ENCODE measurements at regions not wholly inside any gene's neighbourhood (a gene's known extent, or its start where the extent isn't known, plus 50 kb on each side); places are given as distances from the start of the nearest gene placed in this dataset.
A peak's percentile ranks its signal among the peaks of the same experiment; 100 is the strongest.
"Not testable (repeated sequence)": the region's sequence is repeated elsewhere in the genome, so short reads cannot be mapped to it uniquely, and the experiment has no call there.

- DNase-seq (ENCODE audit: low spot score) = no peak
These were observed 142.8 kb downstream of the DLL1 start for GRCh38 chr6:170147832-170148708.

DNA sequence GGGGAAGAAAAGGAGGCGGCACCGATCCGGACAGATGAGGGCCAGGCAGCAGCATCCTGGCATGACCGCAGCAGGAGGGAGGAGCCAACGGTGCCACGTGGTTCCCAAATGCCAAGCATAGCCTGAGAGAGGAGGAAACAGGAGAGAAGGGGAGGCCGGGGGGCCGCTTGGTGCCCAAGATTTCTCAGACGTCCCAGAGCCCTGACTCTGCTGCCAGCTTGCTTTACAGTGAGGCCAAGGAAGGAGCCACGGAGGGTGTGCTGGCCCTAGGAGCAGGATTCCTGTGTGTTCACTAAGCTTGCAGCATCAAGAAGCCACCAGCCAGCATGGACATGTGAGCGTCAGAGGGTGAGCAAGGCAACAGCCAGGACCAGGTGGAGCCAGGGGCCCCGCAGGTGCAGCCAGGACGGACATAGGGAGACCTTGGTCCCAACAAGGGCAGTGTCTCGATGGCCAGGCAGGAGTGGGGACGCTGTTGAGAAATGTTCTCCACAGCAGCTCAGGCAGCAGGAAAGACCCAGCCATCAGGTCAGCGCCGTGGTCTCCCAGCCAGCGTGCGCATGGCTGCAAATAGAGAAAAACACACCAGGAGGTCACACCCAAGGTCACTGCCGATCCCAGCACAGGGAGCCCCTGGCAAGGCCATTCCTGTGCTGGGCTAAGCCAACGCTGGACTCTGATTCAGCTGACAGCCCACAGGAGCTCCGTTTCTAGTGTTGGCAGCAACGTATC is 143.7 kb downstream of the DLL1 start:
- DNase-seq (ENCODE audit: low spot score) = peak; percentile 60

- DNase-seq (ENCODE audit: low spot score) = no peak
These were observed 144.2 kb downstream of the DLL1 start for GRCh38 chr6:170146640-170147039.

GRCh38 chr6:170146131-170146530 is 144.7 kb downstream of the DLL1 start:
- not testable (repeated sequence) for DNase-seq (ENCODE audit: low spot score)

GRCh38 chr6:170145716-170146115 is 145.2 kb downstream of the DLL1 start:
- DNase-seq (ENCODE audit: low spot score) = not testable (repeated sequence)

GRCh38 chr6:170145272-170145592 is 145.6 kb downstream of the DLL1 start:
- DNase-seq (ENCODE audit: low spot score) = no peak

GRCh38 chr6:170144571-170145271 is 146.2 kb downstream of the DLL1 start:
- no peak for DNase-seq (ENCODE audit: low spot score)

DNA sequence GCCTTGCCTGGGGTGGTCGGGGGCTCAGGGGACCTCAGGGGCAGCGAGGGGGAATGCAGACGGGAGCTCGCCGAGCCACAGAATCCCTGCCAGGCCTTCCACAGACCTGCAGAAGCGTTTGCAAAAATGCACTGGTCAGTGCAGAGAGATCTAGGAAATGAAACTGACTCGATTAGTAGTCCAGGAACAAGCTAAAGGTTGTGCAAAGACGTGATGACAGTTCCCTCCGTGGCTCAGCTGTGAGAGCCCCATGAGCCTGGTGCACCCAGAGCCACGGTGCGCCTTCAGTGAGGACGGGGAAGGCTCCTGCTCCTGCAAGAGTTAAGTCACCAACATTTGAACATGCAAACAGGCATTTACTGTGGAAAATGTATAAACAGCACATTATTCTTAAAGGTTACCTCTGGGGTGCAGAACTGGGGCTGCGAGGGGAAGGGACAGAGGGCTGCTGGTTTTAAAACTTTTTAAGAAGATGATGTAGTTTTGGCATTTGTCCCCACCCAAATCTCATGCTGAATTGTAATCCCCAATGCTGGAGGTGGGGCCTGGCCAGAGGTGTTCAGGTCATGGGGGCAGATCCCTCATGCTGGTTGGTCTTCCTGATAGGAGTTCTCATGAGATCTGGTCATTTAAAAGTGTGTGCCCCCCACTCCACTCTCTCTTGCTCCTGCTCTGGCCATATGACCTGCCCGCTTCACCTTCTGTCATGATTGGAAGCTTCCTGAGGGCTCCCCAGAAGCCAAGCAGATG is 147.3 kb downstream of the DLL1 start:
- DNase-seq (ENCODE audit: low spot score) = no peak

DNA sequence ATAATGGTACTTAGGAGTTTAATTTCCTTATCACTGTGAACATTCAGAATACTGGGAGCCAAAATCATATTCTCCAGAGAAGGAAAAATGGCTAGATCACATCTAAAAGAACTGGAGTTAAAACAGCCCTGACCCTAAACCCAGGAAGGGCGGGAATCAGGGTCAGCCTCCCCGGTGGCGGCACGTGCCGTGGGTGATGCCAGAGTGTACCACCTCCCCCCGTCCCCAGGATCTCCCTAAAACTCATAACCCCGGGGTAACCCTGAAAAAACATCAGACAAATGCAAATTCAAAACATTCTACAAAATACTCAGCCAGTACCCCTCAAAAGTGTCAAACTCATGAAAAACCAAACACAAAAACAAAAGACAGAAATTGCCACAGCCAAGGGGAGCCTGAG is 148.3 kb downstream of the DLL1 start:
- DNase-seq (ENCODE audit: low spot score) = no peak

DNA sequence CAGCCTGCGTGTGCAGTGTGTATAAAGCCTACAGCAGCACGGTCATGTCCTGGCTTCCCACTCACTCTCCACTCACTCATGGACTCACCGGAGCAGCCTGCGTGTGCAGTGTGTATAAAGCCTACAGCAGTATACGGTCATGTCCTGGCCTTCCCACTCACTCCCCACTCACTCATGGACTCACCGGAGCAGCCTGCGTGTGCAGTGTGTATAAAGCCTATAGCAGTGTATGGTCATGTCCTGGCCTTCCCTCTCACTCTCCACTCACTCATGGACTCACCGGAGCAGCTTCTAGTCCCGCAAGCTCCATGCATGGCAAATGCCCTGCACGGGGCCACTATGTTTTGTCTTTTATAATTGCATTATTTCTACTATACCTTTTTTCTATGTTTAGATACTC is 149.8 kb downstream of the DLL1 start:
- DNase-seq (ENCODE audit: low spot score) = not testable (repeated sequence)

DNA sequence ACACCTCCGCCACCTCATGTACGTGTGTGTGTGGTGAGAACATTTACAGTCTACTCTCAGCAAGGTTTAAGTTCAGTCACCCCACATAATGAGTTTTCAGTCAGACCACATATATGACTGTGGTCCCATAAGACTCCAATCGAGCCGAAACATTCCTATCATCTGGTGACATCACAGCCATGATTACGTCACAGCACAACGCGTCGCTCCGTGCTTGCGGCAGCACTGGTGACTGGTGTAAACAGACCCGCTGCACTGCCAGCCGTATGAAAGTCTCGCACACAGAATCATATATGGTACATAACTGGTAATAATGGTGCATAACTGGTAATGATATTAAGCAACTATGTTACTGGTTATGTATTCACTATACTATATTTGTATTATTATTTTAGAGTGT is 150.7 kb downstream of the DLL1 start:
- no peak for DNase-seq (ENCODE audit: low spot score)

GRCh38 chr6:170139531-170139930 is 151.3 kb downstream of the DLL1 start:
- no peak for DNase-seq (ENCODE audit: low spot score)

- not testable (repeated sequence) for DNase-seq (ENCODE audit: low spot score)
These were observed 151.8 kb downstream of the DLL1 start for GRCh38 chr6:170139046-170139445.

DNA sequence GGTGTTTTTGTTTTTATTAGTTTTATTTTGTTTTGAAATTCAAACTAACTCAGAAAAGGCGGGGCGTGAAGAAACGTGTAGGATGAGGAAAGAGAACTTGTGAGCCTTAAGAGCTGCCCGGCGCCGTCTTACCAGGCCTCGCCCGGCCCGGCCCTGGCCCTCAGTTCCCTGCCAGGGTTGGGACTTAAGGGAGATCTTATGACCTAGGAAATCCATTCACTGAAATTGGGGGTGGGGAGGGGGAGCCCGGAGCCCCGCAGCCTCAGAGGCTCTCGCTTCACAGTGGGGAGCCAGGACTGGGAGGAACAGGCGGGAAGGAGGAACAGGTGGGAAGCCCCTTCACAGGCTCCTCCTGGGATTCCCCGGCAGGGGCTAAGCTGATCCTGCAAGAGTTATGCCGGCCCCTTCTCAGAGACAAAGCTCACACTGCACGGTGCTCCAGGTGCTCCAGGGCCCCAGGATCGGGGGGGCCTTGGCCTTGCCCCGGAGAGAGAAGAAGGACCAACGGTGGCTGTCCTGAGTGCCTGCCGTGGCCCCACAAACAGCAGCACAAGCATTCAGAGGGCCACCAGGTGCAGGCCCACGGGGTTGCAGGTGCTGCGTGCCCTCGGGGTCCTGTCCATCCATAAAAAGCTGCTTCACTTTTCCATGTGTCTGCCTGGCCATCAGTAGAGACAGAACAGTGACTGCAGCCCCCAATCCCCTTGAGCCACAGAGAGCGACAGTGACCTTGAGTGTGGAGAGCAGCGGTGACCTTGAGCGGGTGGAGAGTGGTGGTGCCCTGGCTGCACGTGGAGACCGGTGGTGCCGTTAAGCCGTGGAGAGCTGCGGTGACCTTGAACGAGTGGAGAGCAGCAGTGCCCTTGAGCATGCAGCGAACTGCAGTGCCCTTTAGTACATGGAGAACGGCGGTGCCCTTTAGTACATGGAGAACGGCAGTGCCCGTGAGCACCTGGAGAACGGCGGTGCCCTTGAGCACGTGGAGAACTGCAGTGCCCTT is 152.7 kb downstream of the DLL1 start:
- no peak for DNase-seq (ENCODE audit: low spot score)

DNA sequence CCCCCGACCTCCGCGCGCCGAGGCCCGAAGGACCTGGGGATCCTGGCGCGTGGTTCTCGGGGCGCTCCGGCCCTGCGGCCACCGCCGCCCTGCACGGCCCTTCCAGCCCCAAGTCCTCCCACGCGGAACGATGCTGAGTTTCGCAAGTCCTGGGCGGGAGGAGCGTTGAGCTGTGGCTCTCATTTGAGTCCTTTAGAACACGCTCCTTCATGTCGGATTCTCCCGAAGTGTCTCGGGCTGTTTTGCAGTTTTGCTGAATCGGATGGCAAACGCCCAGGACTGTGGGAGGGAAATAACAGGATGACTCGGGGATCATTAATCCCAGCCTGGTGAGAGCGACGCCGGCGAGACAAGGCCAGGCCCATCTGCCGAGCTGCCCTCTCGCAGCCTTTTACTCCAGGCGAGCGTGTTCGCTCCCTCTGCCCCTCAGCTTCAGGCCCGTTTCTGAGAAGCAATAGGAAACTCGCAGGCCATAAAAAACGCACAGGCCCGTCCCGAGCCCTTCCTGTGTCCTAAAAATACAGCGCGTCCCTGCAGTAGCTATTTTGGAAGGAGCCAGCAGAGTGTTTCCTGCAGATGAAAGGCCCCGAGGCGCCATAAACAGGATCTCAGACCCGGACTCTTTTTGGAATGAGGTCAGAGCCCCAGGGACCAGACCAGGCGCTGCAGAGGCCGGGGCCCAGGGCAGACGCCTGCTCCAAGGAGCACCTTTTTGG is 153.5 kb downstream of the DLL1 start:
- DNase-seq (ENCODE audit: low spot score) = no peak

DNA sequence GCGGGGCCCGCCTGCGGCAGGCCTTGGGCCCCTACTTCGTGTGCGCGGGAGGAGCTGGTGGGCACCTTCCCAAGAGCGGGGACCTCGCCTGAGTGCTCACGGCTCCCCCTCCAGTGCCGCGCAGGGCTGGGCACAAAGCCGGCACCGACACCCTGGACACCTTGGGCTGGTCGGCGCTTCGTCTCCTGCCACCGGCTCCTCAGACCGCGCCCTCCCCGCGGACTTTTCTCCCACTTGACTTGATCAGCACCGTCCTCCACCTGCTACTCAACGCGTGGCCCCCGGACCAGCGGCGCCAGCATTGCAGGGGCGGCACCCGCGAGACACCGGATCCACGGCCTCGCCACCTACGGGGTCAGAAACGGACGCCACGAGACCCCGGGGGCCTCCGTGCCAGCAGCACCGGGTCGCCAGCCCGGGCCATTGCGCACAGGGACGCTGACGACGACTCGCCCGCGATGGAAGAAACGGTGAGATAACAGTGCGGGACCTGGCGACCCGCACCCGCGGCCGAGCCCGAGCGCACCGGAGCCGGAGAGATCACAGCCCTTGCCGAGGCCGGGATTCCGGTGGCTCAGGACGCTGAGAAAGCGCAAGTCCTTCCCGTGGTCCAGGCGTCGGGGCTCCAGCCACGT is 154.2 kb downstream of the DLL1 start:
- no peak for DNase-seq (ENCODE audit: low spot score)

GRCh38 chr6:170135821-170136471 is 154.9 kb downstream of the DLL1 start:
- DNase-seq (ENCODE audit: low spot score) = no peak

GRCh38 chr6:170135461-170135820 is 155.4 kb downstream of the DLL1 start:
- DNase-seq (ENCODE audit: low spot score) = no peak
